ENCODE measurements at regions not wholly inside any gene's neighbourhood (a gene's known extent, or its start where the extent isn't known, plus 50 kb on each side); places are given as distances from the start of the nearest gene placed in this dataset.
"Not testable (repeated sequence)": the region's sequence is repeated elsewhere in the genome, so short reads cannot be mapped to it uniquely, and the experiment has no call there.

- no peak for DNase-seq
These were observed 166.0 kb upstream of the HAND2 start for GRCh38 chr4:173696011-173696410.

- no peak for DNase-seq
These were observed 155.8 kb upstream of the HAND2 start for GRCh38 chr4:173685831-173686210.

- DNase-seq: no peak
These were observed 155.3 kb upstream of the HAND2 start for GRCh38 chr4:173685165-173685830.

GRCh38 chr4:173684223-173684622, 154.2 kb upstream of the HAND2 start:
- no peak for DNase-seq

GRCh38 chr4:173682609-173683008, 152.6 kb upstream of the HAND2 start:
- no peak for DNase-seq

DNA sequence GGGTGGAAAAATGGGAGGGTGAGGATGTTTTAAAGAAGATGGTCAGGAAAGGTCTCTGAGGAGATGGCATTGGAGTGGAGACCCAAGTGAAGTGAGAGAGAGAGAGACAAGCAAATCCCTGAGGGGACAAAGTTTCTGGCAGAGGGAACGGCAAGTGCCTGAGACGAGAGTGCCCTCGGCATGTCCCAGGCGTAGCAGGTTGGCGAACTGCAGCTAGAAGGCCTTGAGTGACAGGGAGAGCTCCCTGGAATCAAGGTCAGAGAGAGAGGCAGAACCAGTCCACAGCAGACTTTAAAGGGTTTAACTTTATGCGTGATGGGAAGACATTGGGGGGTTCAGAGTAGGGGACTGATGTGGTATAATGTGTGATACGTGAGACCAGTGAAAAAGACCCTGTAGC, 150.2 kb upstream of the HAND2 start:
- DNase-seq: no peak

DNA sequence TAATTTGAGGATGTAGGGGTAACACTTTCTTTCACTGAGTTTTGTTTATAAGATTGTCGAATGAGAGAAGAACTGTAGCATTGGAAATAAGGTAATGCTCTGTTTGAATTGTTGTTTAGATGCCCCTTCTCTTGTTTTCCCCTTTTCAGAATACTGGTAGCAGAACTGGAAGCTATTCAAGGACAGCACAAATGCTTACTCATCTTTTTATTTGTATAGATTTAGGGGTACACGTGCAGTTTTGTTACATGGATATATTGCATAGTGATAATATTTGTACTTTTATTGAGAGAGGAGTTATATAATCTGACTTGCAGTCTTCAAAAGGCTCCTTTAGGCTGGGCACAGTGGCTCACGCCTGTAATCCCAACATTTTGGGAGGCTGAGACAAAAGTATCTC, 145.4 kb upstream of the HAND2 start:
- DNase-seq: no peak

- DNase-seq: no peak
These were observed 139.6 kb upstream of the HAND2 start for GRCh38 chr4:173669460-173670179.

DNA sequence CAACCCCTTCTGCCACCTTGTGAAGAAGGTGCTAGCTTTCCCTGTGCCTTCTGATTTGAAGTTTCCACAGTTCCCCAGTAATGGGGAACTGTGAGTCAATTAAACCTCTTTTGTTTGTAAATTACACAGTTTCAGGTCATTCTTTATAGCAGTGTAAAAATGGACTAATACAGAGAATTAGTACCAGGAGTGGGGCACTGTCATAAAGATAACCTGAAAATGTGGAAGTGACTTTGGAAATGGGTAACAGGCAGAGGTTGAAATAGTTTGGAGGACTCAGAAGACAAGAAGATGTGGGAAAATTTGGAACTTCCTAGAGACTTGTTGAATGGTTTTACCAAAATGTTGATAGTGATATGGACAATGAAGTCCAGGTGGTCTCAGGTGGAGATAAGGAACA, 131.0 kb upstream of the HAND2 start:
- DNase-seq: no peak

- no peak for DNase-seq
These were observed 126.9 kb upstream of the HAND2 start for GRCh38 chr4:173656898-173657297.

DNA sequence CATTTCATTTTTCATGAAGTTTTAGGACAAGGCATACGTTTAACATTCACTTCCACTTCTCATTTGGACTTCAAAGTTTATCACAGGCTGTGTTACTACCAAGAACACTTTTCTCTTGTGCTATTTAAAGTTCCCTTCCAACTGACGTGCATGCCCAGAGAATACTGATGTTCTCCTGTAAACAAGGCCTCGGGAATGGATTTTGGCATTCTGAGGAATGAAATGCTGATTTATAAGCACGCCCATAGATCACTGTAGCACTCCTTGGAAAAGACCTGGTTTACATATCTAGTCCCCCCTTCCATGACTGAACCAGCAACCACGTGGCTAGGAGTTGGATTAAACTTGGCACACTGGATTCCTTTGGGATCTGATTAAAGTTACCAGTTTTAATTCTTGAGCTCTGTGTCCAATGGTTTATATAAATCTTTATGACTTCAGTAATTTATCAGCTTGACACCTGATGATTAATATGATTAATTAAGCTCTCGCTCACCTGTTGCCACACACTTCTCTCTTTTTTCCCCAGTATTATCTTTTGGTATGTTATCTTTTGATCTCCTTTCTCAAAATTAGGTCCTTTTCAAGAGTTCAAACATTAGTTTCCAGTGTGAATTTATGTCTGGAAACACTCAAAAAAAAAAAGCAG, 122.4 kb upstream of the HAND2 start:
- no peak for DNase-seq

- DNase-seq: no peak
These were observed 121.7 kb upstream of the HAND2 start for GRCh38 chr4:173651651-173652282.

DNA sequence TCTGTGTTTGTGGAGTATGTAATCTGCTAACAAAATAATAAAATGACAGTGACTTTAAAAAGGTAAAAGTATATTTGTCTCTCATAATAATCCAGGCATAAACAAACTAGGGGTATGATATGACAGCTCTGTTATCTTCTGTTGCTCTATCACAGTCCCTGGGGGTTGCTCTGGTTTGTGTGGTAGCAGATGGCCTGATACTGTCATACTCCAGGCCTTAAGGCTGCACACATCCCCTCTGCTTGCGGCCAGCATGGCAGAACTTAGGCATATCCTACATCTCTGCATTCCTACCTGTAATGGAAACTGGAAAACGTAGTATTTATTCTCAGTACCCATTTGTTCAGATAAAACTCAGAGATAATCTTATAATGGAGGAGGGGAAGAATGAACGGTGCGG, 117.9 kb upstream of the HAND2 start:
- DNase-seq: no peak

- no peak for DNase-seq
These were observed 112.5 kb upstream of the HAND2 start for GRCh38 chr4:173642509-173642908.

GRCh38 chr4:173635395-173635794, 105.4 kb upstream of the HAND2 start:
- no peak for DNase-seq

- DNase-seq: no peak
These were observed 96.2 kb upstream of the HAND2 start for GRCh38 chr4:173626277-173626676.

DNA sequence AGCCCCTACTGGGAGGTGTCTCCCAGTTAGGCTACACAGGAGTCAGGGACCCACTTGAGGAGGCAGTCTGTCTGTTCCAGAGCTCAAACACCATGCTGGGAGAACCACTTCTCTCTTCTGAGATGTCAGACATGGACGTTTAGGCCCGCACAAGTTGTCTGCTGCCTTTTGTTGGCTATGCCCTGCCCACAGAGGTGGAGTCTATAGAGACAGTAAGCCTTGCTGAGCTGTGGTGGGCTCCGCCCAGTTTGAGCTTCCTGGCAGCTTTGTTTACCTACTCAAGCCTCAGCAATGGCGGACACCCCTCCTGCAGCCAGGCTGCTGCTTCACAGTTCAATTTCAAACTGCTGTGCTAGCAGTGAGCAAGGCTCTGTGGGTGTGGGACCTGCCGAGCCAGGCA, 88.6 kb upstream of the HAND2 start:
- DNase-seq: not testable (repeated sequence)

DNA sequence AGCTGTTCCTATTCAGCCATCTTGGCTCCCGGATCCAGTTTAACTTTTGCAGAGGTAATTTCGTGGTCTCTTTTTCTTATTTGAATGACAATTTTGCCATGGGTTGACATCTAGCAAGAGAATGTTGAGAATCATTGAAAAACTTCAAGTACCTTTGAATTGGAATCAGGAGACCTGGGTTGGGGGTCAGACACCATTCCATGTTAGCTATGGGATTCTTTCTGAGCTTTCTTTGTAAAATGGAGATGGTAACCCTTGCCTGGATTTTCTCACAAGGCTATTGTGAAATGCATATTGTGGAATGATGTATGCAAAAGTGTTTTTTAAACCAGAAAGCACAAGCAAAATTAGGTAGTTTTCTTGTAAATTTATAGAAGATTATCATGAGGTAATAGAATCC, 79.1 kb upstream of the HAND2 start:
- DNase-seq: no peak

GRCh38 chr4:173608632-173609031, 78.6 kb upstream of the HAND2 start:
- not testable (repeated sequence) for DNase-seq

DNA sequence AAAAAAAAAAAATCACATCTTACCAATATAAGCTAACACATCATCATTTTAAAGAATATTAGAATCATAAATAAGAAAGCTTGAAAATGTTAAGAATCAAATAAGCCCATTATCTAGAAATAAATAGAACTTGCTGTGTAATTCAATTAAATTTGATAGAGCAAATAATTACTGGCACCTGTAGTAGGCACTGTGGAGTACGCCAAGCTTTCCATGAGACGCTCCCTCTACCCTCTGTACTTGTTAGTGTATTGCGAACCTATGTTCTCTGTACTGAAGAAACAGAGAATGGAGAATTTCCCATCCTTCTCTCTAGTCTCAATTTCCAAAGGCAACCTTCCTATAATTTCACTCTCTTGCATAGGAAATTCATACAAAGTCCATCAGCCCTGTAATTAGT, 61.7 kb upstream of the HAND2 start:
- DNase-seq: no peak

- no peak for DNase-seq
These were observed 60.7 kb upstream of the HAND2 start for GRCh38 chr4:173590697-173591096.

DNA sequence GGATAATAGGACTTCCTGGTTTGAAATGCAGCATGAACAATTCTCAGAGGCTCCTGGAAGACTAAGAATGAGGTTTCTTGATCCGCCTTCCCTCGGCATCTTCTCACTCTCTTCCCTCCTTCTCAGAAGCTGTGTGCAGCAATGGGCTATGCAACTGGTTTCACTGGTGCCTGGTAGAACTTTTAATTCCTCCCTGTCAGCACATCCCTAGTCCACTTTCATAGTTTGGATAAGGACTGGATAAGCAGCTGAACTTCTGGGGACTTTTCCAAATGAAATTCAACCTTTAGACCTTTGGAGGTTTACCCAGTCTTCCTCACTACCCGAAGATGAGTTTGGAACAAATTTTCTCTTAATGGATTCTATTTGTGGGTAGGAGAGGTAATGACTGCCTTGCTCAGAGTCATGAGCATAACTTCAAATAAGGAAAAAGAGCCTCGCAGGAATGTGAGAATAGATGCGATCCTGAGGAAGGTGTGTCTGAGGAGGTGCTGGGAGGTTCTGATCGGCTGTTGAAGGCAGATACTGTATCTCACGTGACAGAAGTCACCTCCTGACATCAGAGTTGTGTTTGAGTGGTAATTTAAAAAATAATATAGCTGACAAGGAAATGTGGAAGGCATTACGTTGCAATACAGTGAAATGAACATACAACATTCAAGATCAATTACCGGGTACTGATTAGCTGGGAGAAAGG, 56.0 kb upstream of the HAND2 start:
- DNase-seq: no peak

DNA sequence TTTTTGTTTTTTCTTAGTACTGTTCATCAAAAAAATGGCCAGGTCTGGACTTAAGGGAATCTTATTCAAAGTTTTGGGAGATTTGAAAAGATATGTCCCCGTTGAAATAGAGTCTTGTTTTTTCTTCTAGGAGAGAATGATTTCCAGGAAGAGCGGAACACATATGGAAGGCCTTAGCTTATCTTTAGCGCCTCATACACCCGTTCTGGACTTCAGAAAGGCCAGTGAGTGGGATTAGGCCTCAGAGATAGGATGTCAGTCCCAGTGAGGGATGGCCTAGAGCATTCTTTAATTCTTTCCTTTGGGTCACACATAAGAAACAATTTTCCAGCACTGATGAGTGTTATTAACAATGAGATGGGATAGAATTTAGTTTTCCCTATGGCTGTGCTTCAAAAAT, 54.5 kb upstream of the HAND2 start:
- no peak for DNase-seq
